HG03135 (cell line): ENCODE measurements at regions not wholly inside any gene's neighbourhood (a gene's known extent, or its start where the extent isn't known, plus 50 kb on each side); places are given as distances from the start of the nearest gene placed in this dataset.
"Not testable (repeated sequence)": the region's sequence is repeated elsewhere in the genome, so short reads cannot be mapped to it uniquely, and the experiment has no call there.

Experiments
- ATAC-seq: cut with Tn5 transposase; IDR thresholded peaks from one replicate; pipeline ENCODE4 v1.9.1; 2021; ENCODE audit warnings: mild to moderate bottlenecking, moderate library complexity; ENCODE audit not compliant: unreplicated experiment

- ATAC-seq: no peak
These were observed 51.5 kb upstream of the MELK start for GRCh38 chr9:36521148-36521547.

GRCh38 chr9:36517131-36517530 is 55.6 kb upstream of the MELK start:
- no peak for ATAC-seq

GRCh38 chr9:36504156-36504555 is 68.5 kb upstream of the MELK start:
- ATAC-seq: no peak

- ATAC-seq: no peak
These were observed 69.3 kb upstream of the MELK start for GRCh38 chr9:36503172-36504088.

GRCh38 chr9:36501727-36502126 is 71.0 kb upstream of the MELK start:
- no peak for ATAC-seq

- ATAC-seq: not testable (repeated sequence)
These were observed 71.8 kb upstream of the MELK start for GRCh38 chr9:36500931-36501330.

GRCh38 chr9:36499174-36499890 is 73.4 kb upstream of the MELK start:
- no peak for ATAC-seq

GRCh38 chr9:36493564-36493963 is 79.1 kb upstream of the MELK start:
- ATAC-seq: not testable (repeated sequence)

GRCh38 chr9:36492865-36493264 is 79.8 kb upstream of the MELK start:
- no peak for ATAC-seq

- ATAC-seq: no peak
These were observed 83.2 kb upstream of the MELK start for GRCh38 chr9:36489453-36489852.

- ATAC-seq: no peak
These were observed 84.3 kb upstream of the MELK start for GRCh38 chr9:36488389-36488756.

GRCh38 chr9:36487482-36488388 is 85.0 kb upstream of the MELK start:
- peak; percentile 83 for ATAC-seq

- peak; percentile 42 for ATAC-seq
These were observed 85.7 kb upstream of the MELK start for GRCh38 chr9:36486933-36487481.

- ATAC-seq: peak; percentile 4
These were observed 86.3 kb upstream of the MELK start for GRCh38 chr9:36486329-36486932.

GRCh38 chr9:36485647-36486328 is 85.7 kb upstream of the RNF38 start:
- ATAC-seq: no peak

GRCh38 chr9:36484124-36484523 is 84.1 kb upstream of the RNF38 start:
- ATAC-seq: no peak

- no peak for ATAC-seq
These were observed 79.0 kb upstream of the RNF38 start for GRCh38 chr9:36479101-36479500.

- no peak for ATAC-seq
These were observed 71.3 kb upstream of the RNF38 start for GRCh38 chr9:36471359-36471758.

GRCh38 chr9:36470643-36471290 is 70.7 kb upstream of the RNF38 start:
- peak; percentile 81 for ATAC-seq
